Stimulated activated CD4-positive, alpha-beta T cell treated with anti-CD3 and anti-CD28 coated beads, Interleukin-15, amount 100 ng/mL, for 1 hour (primary cell): ENCODE measurements at regions not wholly inside any gene's neighbourhood (a gene's known extent, or its start where the extent isn't known, plus 50 kb on each side); places are given as distances from the start of the nearest gene placed in this dataset.

ENCODE experiments used
- DNase-seq, 2 donors: peaks; one replicate each; pipeline ENCODE4 v3.0.0-alpha.2; 2020; ENCODE audit warnings: low read depth in 1 of 2, low spot score in 1 of 2

GRCh38 chr12:91974541-91975085 is 171.0 kb downstream of the BTG1 start:
- no peak for DNase-seq

- DNase-seq: no peak
Measured at GRCh38 chr12:91973813-91974212, 171.8 kb downstream of the BTG1 start.

- no peak for DNase-seq
Measured at GRCh38 chr12:91972896-91973295, 172.8 kb downstream of the BTG1 start.

GRCh38 chr12:91968777-91969171 is 176.9 kb downstream of the BTG1 start:
- no peak for DNase-seq

- DNase-seq: no peak
Measured at GRCh38 chr12:91968076-91968776, 177.4 kb downstream of the BTG1 start.

GRCh38 chr12:91967590-91967989 is 178.1 kb downstream of the BTG1 start:
- no peak for DNase-seq

- DNase-seq: no peak
Measured at GRCh38 chr12:91965781-91966180, 179.9 kb downstream of the BTG1 start.

GRCh38 chr12:91964501-91964900 is 181.1 kb downstream of the BTG1 start:
- DNase-seq: no peak

- DNase-seq: no peak
Measured at GRCh38 chr12:91959220-91959619, 186.4 kb downstream of the BTG1 start.

- no peak for DNase-seq
Measured at GRCh38 chr12:91958816-91959215, 186.8 kb downstream of the BTG1 start.

GRCh38 chr12:91954747-91955146 is 190.9 kb downstream of the BTG1 start:
- no peak for DNase-seq

- DNase-seq: no peak
Measured at GRCh38 chr12:91954326-91954725, 191.3 kb downstream of the BTG1 start.

GRCh38 chr12:91952916-91953315 is 192.7 kb downstream of the BTG1 start:
- DNase-seq: no peak

GRCh38 chr12:91951571-91951970 is 194.1 kb downstream of the BTG1 start:
- DNase-seq: no peak

- no peak for DNase-seq
Measured at GRCh38 chr12:91948504-91948903, 197.1 kb downstream of the BTG1 start.

GRCh38 chr12:91947459-91947858 is 198.2 kb downstream of the BTG1 start:
- DNase-seq: no peak

GRCh38 chr12:91944637-91945036 is 201.0 kb downstream of the BTG1 start:
- no peak for DNase-seq

GRCh38 chr12:91940826-91941570 is 204.6 kb downstream of the BTG1 start:
- DNase-seq: no peak

GRCh38 chr12:91940322-91940721 is 205.3 kb downstream of the BTG1 start:
- DNase-seq: no peak

- DNase-seq: no peak
Measured at GRCh38 chr12:91937706-91938105, 207.9 kb downstream of the BTG1 start.

GRCh38 chr12:91937009-91937408 is 208.6 kb downstream of the BTG1 start:
- DNase-seq: no peak

- no peak for DNase-seq
Measured at GRCh38 chr12:91935296-91935695, 210.3 kb downstream of the BTG1 start.
